Hepatocyte (in vitro differentiated cells): ENCODE measurements at regions not wholly inside any gene's neighbourhood (a gene's known extent, or its start where the extent isn't known, plus 50 kb on each side); places are given as distances from the start of the nearest gene placed in this dataset.

Experiments used
- DNase-seq: peaks from one replicate; pipeline ENCODE4 v3.0.0-alpha.2; 2016; ENCODE audit warnings: low spot score
- H2AFZ ChIP-seq: fragments of 200-600 bp; sonication (generic); 2 replicates; pipeline ENCODE4 v1.6.0; 2016; ENCODE audit warnings: antibody characterized with exemption, mild to moderate bottlenecking
- H3K27ac ChIP-seq: fragments of 200-600 bp; sonication (generic); 2 replicates; pipeline ENCODE4 v1.5.1; 2016; ENCODE audit warnings: mild to moderate bottlenecking
- H3K27me3 ChIP-seq: fragments of 200-600 bp; sonication (generic); 2 replicates; pipeline ENCODE4 v1.6.1; 2016
- H3K36me3 ChIP-seq: fragments of 200-600 bp; sonication (generic); replicated peaks from 2 replicates; pipeline ENCODE4 v1.5.1; 2016; ENCODE audit warnings: low read depth; ENCODE audit not compliant: insufficient read depth
- H3K4me1 ChIP-seq: fragments of 200-600 bp; sonication (generic); 2 replicates; pipeline ENCODE4 v1.5.1; 2016; ENCODE audit warnings: mild to moderate bottlenecking, moderate library complexity; ENCODE audit not compliant: insufficient read depth
- H3K4me2 ChIP-seq: fragments of 200-600 bp; sonication (generic); 2 replicates; pipeline ENCODE4 v1.6.0; 2016
- H3K4me3 ChIP-seq: fragments of 200-600 bp; sonication (generic); 2 replicates; pipeline ENCODE4 v1.5.1; 2016; ENCODE audit warnings: mild to moderate bottlenecking
- H3K79me2 ChIP-seq: fragments of 200-600 bp; sonication (generic); 2 replicates; pipeline ENCODE4 v1.6.0; 2017; ENCODE audit warnings: mild to moderate bottlenecking
- H3K9me2 ChIP-seq: fragments of 200-600 bp; sonication (generic); replicated peaks from 2 replicates; pipeline ENCODE4 v1.6.0; 2017; ENCODE audit warnings: mild to moderate bottlenecking; ENCODE audit not compliant: insufficient read depth
- H3K9me3 ChIP-seq: fragments of 200-600 bp; sonication (generic); 2 replicates; pipeline ENCODE4 v1.5.1; 2016; ENCODE audit warnings: low read depth, mild to moderate bottlenecking
- H4K20me1 ChIP-seq: fragments of 200-600 bp; sonication (generic); 2 replicates; pipeline ENCODE4 v1.6.0; 2016; ENCODE audit warnings: mild to moderate bottlenecking; ENCODE audit not compliant: insufficient read depth, poor library complexity, severe bottlenecking
- EZH2 ChIP-seq: fragments of 200-600 bp; sonication (generic); IDR thresholded peaks from 2 replicates; pipeline ENCODE4 v1.6.1; 2016; ENCODE audit warnings: antibody characterized with exemption, mild to moderate bottlenecking, borderline replicate concordance
- EZH2phosphoT487 ChIP-seq: fragments of 200-600 bp; sonication (generic); IDR thresholded peaks from one replicate; pipeline ENCODE4 v1.6.1; 2018; ENCODE audit warnings: antibody characterized with exemption, mild to moderate bottlenecking, low read depth, moderate library complexity; ENCODE audit not compliant: unreplicated experiment, severe bottlenecking
- WGBS: methylation state at CpG from one replicate; pipeline ENCODE4 v1.1.6; 2016; ENCODE audit warnings: low lambda C conversion rate; ENCODE audit errors: missing lambda C conversion rate; 5-methylcytosine and 5-hydroxymethylcytosine counted together
- TF ChIP-seq, protein P1 (sequence below): fragments of 200-600 bp; sonication (generic); IDR thresholded peaks from 2 replicates; pipeline ENCODE4 v1.5.1; 2016; ENCODE audit warnings: antibody characterized with exemption, mild to moderate bottlenecking; ENCODE audit not compliant: poor library complexity

DNA sequence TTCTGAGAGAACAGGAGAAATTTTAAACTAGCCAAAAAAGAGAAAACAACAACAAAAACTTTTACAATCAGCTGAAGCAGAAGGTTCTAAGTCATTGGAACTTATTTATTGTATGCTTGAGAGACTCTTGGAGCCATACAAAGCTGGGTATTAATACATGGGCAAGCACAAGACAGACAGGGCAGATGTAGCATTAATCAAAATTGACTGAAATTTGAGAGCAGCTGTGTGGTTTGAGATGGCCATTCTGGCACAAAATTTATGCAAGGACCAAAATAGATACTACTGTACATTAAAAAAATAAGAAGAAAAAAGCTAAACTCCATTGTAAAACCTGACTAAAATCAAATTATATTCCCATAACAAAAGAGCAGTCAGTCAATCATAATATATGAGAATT is 892.5 kb downstream of the PLA2G4A start:
- no peak for DNase-seq
- Histone ChIP-seq H3K4me3 (no peak overlapping the region), H3K27me3 (no peaks in the 10 kb centered on the region), H3K27ac (no peak overlapping the region), H3K79me2 (no peaks in the 10 kb centered on the region), H3K9me2 (no peaks in the 10 kb centered on the region), H3K9me3 (no peaks in the 10 kb centered on the region), H4K20me1 (no peaks in the 10 kb centered on the region), H3K4me2 (no peak overlapping the region), H3K4me1 (no peaks in the 10 kb centered on the region), H3K36me3 (no peaks in the 10 kb centered on the region), H2AFZ (no peak overlapping the region)
- TF ChIP-seq EZH2phosphoT487 (no peak), EZH2 (no peak)
- TF ChIP-seq, protein P1, sequence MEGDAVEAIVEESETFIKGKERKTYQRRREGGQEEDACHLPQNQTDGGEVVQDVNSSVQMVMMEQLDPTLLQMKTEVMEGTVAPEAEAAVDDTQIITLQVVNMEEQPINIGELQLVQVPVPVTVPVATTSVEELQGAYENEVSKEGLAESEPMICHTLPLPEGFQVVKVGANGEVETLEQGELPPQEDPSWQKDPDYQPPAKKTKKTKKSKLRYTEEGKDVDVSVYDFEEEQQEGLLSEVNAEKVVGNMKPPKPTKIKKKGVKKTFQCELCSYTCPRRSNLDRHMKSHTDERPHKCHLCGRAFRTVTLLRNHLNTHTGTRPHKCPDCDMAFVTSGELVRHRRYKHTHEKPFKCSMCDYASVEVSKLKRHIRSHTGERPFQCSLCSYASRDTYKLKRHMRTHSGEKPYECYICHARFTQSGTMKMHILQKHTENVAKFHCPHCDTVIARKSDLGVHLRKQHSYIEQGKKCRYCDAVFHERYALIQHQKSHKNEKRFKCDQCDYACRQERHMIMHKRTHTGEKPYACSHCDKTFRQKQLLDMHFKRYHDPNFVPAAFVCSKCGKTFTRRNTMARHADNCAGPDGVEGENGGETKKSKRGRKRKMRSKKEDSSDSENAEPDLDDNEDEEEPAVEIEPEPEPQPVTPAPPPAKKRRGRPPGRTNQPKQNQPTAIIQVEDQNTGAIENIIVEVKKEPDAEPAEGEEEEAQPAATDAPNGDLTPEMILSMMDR, result no peak

DNA sequence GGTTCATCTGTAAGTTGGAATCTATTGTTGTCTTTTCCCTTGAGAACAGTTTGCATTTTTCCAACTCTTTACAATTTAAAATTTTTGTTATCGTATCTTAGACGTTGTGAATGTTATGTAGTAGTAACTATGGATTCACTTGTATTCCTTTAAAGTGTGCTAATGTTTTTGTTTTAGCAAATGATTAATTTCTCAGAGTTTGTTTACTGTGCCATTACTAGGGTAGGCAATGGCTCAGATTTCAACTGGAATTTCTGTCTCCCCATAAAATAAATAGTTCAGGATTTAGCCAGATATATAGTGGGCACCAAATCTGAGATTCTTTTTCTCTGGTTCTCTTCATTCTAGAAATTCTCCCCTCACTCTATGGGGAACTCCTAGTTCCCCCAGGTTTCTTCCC is 896.5 kb downstream of the PLA2G4A start:
- Histone ChIP-seq H3K9me2 (no peaks in the 10 kb centered on the region), H4K20me1 (no peaks in the 10 kb centered on the region), H2AFZ (no peak overlapping the region), H3K79me2 (no peaks in the 10 kb centered on the region), H3K4me2 (no peak overlapping the region), H3K4me3 (no peak overlapping the region), H3K9me3 (no peaks in the 10 kb centered on the region), H3K4me1 (no peaks in the 10 kb centered on the region), H3K27ac (no peak overlapping the region), H3K36me3 (no peaks in the 10 kb centered on the region), H3K27me3 (no peaks in the 10 kb centered on the region)
- no peak for DNase-seq
- TF ChIP-seq, protein P1, result no peak
- TF ChIP-seq EZH2phosphoT487 (no peak), EZH2 (no peak)
- 78% methylated on average over 2 of the region's 2 CpGs for WGBS

DNA sequence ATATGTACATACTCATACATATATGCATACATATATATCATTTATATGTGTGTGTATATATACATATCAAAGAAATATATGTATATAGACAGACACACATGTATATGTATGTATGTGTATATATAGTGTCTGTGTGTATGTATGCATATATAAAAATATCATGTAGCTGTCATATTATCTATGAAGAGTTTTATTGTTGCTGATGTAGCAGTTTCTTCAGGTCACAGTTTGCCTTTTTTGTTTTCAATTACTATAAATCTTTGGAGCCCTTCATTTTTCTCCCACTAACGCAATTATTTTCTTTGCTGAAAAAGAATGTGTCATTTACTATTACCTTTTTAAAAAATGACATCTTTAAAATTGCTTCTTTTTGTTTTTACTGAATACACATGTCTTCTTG is 904.5 kb downstream of the PLA2G4A start:
- TF ChIP-seq, protein P1, result no peak
- TF ChIP-seq EZH2, result no peak
- no peak for TF ChIP-seq EZH2phosphoT487
- H3K4me3 ChIP-seq, result no peak overlapping the region
- H3K27me3 ChIP-seq, result no peaks in the 10 kb centered on the region
- H4K20me1 ChIP-seq, result no peaks in the 10 kb centered on the region
- no peak for DNase-seq
- H3K9me2 ChIP-seq, result no peaks in the 10 kb centered on the region
- H3K27ac ChIP-seq, result no peak overlapping the region
- H3K79me2 ChIP-seq, result no peaks in the 10 kb centered on the region
- H3K4me2 ChIP-seq, result no peak overlapping the region
- no peaks in the 10 kb centered on the region for H3K36me3 ChIP-seq
- H2AFZ ChIP-seq, result no peak overlapping the region
- H3K9me3 ChIP-seq, result no peaks in the 10 kb centered on the region
- WGBS, result 77% methylated on average over 1 of the region's 1 CpG
- H3K4me1 ChIP-seq, result no peaks in the 10 kb centered on the region

DNA sequence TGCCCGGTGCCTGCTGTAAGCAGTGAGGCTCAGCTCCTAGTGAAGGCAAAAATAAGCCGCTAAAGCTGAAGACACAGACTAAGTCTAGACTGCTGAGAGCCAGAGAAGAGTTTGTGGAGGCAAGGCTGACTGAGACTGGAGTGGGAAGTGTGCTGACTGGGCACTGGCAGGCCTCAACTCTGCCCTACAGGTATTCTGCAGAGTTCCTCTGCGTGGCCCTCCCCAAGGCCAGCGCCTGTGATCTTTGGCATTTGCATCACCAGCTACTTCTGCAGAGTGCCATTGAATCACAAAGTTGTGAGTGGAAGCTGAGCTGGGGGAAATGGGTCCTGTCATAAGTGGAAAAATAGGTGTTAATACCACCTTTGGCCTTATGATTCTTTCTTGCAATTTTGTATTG is 905.7 kb downstream of the PLA2G4A start:
- no peak for DNase-seq
- 91% methylated on average over 4 of the region's 4 CpGs for WGBS
- no peaks in the 10 kb centered on the region for H4K20me1 ChIP-seq

More for the DNA sequence above, 905.7 kb downstream of the PLA2G4A start:
- no peaks in the 10 kb centered on the region for H3K36me3 ChIP-seq
- no peaks in the 10 kb centered on the region for H3K27me3 ChIP-seq
- H3K4me1 ChIP-seq, result no peaks in the 10 kb centered on the region
- no peak for TF ChIP-seq EZH2
- TF ChIP-seq, protein P1, result no peak
- no peak for TF ChIP-seq EZH2phosphoT487
- H3K9me2 ChIP-seq, result no peaks in the 10 kb centered on the region
- H3K9me3 ChIP-seq, result no peaks in the 10 kb centered on the region
- H3K27ac ChIP-seq, result no peak overlapping the region
- no peak overlapping the region for H3K4me3 ChIP-seq
- no peaks in the 10 kb centered on the region for H3K79me2 ChIP-seq
- no peak overlapping the region for H2AFZ ChIP-seq
- H3K4me2 ChIP-seq, result no peak overlapping the region
